ENCODE measurements at regions not wholly inside any gene's neighbourhood (a gene's known extent, or its start where the extent isn't known, plus 50 kb on each side); places are given as distances from the start of the nearest gene placed in this dataset.

- intact Hi-C loops (cut with micrococcal nuclease), result no loop called here
- Mint-ChIP-seq H3K27ac (ENCODE audit: low read depth, unreplicated experiment) (no peak overlapping the region), H3K4me1 (ENCODE audit: insufficient read depth, unreplicated experiment) (no peaks in the 10 kb centered on the region), H3K36me3 (ENCODE audit: insufficient read depth, unreplicated experiment) (no peaks in the 10 kb centered on the region), H3K27me3 (ENCODE audit: insufficient read depth, unreplicated experiment) (no peaks in the 10 kb centered on the region), H3K4me3 (ENCODE audit: unreplicated experiment) (no peak overlapping the region), H3K9me3 (ENCODE audit: unreplicated experiment) (peaks cover 6% of the 10 kb centered on the region)
- ChIA-PET POLR2A (no interaction called here), CTCF (no interaction called here)
- no peak for DNase-seq (ENCODE audit: unreplicated experiment)
- no peak for TF ChIP-seq CTCF (IDR thresholded peaks at IDR 0.05; ENCODE audit: unreplicated experiment)
- BruUV-seq (replicated peaks), result no TSS peak
Measured at GRCh38 chr2:15836689-15837610, 103.4 kb upstream of the MYCN start.

- DNase-seq (ENCODE audit: unreplicated experiment), result no peak
- Mint-ChIP-seq H3K36me3 (ENCODE audit: insufficient read depth, unreplicated experiment) (no peaks in the 10 kb centered on the region), H3K27ac (ENCODE audit: low read depth, unreplicated experiment) (no peak overlapping the region), H3K9me3 (ENCODE audit: unreplicated experiment) (peaks cover 6% of the 10 kb centered on the region), H3K4me3 (ENCODE audit: unreplicated experiment) (no peak overlapping the region), H3K27me3 (ENCODE audit: insufficient read depth, unreplicated experiment) (no peaks in the 10 kb centered on the region), H3K4me1 (ENCODE audit: insufficient read depth, unreplicated experiment) (no peaks in the 10 kb centered on the region)
- TF ChIP-seq CTCF (IDR thresholded peaks at IDR 0.05; ENCODE audit: unreplicated experiment), result no peak
- ChIA-PET POLR2A (no interaction called here), CTCF (interaction anchor here (0.6 to 0.7 kb wide), 2 partner anchors 69 to 1332 kb away, joined by 3 read pairs; no protein-coding TSS in a partner anchor)
- BruUV-seq (replicated peaks), result no TSS peak
- intact Hi-C loops (cut with micrococcal nuclease), result no loop called here
Measured at GRCh38 chr2:15838481-15839090, 101.8 kb upstream of the MYCN start.

GRCh38 chr2:15839426-15840124 lies 100.8 kb upstream of the MYCN start:
- POLR2A ChIA-PET, result interaction anchor here (1.2 kb wide), 1 partner anchor 16 kb away, joined by 3 read pairs; no protein-coding TSS in a partner anchor
- no TSS peak for BruUV-seq (replicated peaks)
- no peak for DNase-seq (ENCODE audit: unreplicated experiment)
- Mint-ChIP-seq H3K27me3 (ENCODE audit: insufficient read depth, unreplicated experiment) (no peaks in the 10 kb centered on the region), H3K4me3 (ENCODE audit: unreplicated experiment) (no peak overlapping the region), H3K4me1 (ENCODE audit: insufficient read depth, unreplicated experiment) (no peaks in the 10 kb centered on the region), H3K36me3 (ENCODE audit: insufficient read depth, unreplicated experiment) (no peaks in the 10 kb centered on the region), H3K9me3 (ENCODE audit: unreplicated experiment) (peaks cover 6% of the 10 kb centered on the region), H3K27ac (ENCODE audit: low read depth, unreplicated experiment) (no peak overlapping the region)
- CTCF ChIA-PET, result interaction anchor here (0.6 to 0.7 kb wide), 3 partner anchors 68 to 1331 kb away, joined by 3 to 4 read pairs (median 3); no protein-coding TSS in a partner anchor
- no peak for TF ChIP-seq CTCF (IDR thresholded peaks at IDR 0.05; ENCODE audit: unreplicated experiment)
- intact Hi-C loops (cut with micrococcal nuclease), result no loop called here

GRCh38 chr2:15840148-15840547 lies 100.2 kb upstream of the MYCN start:
- no peak for TF ChIP-seq CTCF (IDR thresholded peaks at IDR 0.05; ENCODE audit: unreplicated experiment)
- no TSS peak for BruUV-seq (replicated peaks)
- H3K4me1 Mint-ChIP-seq (ENCODE audit: insufficient read depth, unreplicated experiment), result no peaks in the 10 kb centered on the region
- peak; percentile 38 for DNase-seq (ENCODE audit: unreplicated experiment)
- H3K27ac Mint-ChIP-seq (ENCODE audit: low read depth, unreplicated experiment), result no peak overlapping the region
- H3K9me3 Mint-ChIP-seq (ENCODE audit: unreplicated experiment), result peaks cover 6% of the 10 kb centered on the region
- H3K36me3 Mint-ChIP-seq (ENCODE audit: insufficient read depth, unreplicated experiment), result no peaks in the 10 kb centered on the region
- ChIA-PET POLR2A (interaction anchor here (0.6 to 1.2 kb wide), 2 partner anchors 16 to 56 kb away, joined by 3 read pairs; no protein-coding TSS in a partner anchor), CTCF (interaction anchor here (0.6 kb wide), 2 partner anchors 415 to 530 kb away, joined by 3 to 4 read pairs; no protein-coding TSS in a partner anchor)
- intact Hi-C loops (cut with micrococcal nuclease), result no loop called here
- H3K27me3 Mint-ChIP-seq (ENCODE audit: insufficient read depth, unreplicated experiment), result no peaks in the 10 kb centered on the region
- H3K4me3 Mint-ChIP-seq (ENCODE audit: unreplicated experiment), result no peak overlapping the region

Data from MCF 10A (cell line).